ENCODE measurements at regions not wholly inside any gene's neighbourhood (a gene's known extent, or its start where the extent isn't known, plus 50 kb on each side); places are given as distances from the start of the nearest gene placed in this dataset.

DNA sequence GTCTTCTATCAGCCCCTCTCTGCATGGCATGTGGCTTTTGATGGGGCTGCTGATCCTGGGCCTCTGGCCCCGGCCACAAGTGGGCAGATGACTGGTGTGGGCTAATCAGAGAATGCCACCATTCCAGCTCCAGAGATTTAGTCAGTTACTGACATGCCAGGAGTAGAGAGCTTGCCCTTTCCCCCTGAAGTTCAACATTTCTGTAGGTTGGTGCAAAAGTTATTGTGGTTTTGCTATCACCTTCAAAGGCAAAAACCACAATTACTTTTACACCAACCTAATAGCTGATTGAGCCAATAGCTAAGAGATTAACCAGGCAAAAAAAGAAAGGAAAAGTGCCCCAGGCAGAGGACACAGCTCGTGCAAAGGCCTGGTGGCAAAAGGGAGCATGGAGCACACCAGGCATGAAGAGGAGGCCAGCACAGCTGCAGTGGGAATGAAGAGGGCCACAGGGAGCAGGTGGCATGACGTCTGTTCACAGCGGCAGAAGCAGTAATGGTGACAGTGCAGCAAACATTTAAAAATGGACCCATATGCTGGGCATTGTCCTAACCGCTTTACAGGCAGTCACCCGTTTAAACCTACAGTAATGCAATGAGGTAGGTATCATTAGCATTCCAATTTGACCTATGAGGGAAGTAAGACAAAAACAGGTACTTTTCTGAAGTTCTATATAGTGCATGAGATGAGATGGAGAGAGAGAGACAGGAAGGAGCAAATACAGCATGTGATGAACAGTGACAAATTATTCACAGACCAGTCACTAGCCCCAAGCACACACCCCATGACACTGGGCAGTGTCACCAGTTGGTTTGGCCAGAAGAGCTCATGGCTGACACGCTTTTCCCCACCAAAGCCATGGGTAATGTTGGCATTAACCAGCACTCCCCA is 373.0 kb upstream of the PROK2 start:
- TF ChIP-seq, protein P1, sequence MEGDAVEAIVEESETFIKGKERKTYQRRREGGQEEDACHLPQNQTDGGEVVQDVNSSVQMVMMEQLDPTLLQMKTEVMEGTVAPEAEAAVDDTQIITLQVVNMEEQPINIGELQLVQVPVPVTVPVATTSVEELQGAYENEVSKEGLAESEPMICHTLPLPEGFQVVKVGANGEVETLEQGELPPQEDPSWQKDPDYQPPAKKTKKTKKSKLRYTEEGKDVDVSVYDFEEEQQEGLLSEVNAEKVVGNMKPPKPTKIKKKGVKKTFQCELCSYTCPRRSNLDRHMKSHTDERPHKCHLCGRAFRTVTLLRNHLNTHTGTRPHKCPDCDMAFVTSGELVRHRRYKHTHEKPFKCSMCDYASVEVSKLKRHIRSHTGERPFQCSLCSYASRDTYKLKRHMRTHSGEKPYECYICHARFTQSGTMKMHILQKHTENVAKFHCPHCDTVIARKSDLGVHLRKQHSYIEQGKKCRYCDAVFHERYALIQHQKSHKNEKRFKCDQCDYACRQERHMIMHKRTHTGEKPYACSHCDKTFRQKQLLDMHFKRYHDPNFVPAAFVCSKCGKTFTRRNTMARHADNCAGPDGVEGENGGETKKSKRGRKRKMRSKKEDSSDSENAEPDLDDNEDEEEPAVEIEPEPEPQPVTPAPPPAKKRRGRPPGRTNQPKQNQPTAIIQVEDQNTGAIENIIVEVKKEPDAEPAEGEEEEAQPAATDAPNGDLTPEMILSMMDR (IDR thresholded peaks at IDR 0.05), result no peak
- no peak for TF ChIP-seq TCF7L2 (IDR thresholded peaks at IDR 0.05; ENCODE audit: low read depth, low read length)
- TF ChIP-seq SIN3A (IDR thresholded peaks at IDR 0.05; ENCODE audit: borderline replicate concordance, insufficient read depth, low read depth, low read length), result no peak
- TF ChIP-seq, protein P2, sequence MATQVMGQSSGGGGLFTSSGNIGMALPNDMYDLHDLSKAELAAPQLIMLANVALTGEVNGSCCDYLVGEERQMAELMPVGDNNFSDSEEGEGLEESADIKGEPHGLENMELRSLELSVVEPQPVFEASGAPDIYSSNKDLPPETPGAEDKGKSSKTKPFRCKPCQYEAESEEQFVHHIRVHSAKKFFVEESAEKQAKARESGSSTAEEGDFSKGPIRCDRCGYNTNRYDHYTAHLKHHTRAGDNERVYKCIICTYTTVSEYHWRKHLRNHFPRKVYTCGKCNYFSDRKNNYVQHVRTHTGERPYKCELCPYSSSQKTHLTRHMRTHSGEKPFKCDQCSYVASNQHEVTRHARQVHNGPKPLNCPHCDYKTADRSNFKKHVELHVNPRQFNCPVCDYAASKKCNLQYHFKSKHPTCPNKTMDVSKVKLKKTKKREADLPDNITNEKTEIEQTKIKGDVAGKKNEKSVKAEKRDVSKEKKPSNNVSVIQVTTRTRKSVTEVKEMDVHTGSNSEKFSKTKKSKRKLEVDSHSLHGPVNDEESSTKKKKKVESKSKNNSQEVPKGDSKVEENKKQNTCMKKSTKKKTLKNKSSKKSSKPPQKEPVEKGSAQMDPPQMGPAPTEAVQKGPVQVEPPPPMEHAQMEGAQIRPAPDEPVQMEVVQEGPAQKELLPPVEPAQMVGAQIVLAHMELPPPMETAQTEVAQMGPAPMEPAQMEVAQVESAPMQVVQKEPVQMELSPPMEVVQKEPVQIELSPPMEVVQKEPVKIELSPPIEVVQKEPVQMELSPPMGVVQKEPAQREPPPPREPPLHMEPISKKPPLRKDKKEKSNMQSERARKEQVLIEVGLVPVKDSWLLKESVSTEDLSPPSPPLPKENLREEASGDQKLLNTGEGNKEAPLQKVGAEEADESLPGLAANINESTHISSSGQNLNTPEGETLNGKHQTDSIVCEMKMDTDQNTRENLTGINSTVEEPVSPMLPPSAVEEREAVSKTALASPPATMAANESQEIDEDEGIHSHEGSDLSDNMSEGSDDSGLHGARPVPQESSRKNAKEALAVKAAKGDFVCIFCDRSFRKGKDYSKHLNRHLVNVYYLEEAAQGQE (IDR thresholded peaks at IDR 0.05; ENCODE audit: insufficient read depth in 1 of 2, low read depth in 2 of 2, low read length in 1 of 2), result no peak
